HCT116 (cell line): ENCODE measurements at regions not wholly inside any gene's neighbourhood (a gene's known extent, or its start where the extent isn't known, plus 50 kb on each side); places are given as distances from the start of the nearest gene placed in this dataset.

Source experiments
- ATAC-seq: fragments of 200-7000 bp; cut with Tn5 transposase; 2 replicates; pipeline ENCODE4 v1.9.1; 2020; ENCODE audit warnings: mild to moderate bottlenecking, moderate library complexity
- BruUV-seq: library from RNA; stranded (reverse); fragments of 400-500 nt; replicated peaks from 2 replicates; lab custom pipeline; 2021; lab: Mats Ljungman, UMichigan
- CTCF ChIA-PET: fragments of 300-600 bp; sonication (Branson Sonifier 250); formaldehyde crosslinking; loops from one replicate; lab custom pipeline; 2021; ENCODE audit warnings: antibody characterized with exemption; lab: Charles Lee
- POLR2A ChIA-PET: fragments of 300-600, 350-600 bp; sonication (Branson Sonifier 250); formaldehyde crosslinking; loops from one replicate; lab custom pipeline; 2021; ENCODE audit warnings: antibody characterized with exemption; lab: Charles Lee
- RAD21 ChIA-PET, 2 experiments: fragments of 300-600 bp; sonication (Branson Sonifier 250); formaldehyde crosslinking; loops; one replicate each; lab custom pipeline; 2023; ENCODE audit warnings: low total read pairs in 2 of 2; ENCODE audit not compliant: uncharacterized antibody in 2 of 2, unreplicated experiment in 2 of 2, low non-redundant PET in 1 of 2; lab: Charles Lee
- DNase-seq: peaks from one replicate; pipeline ENCODE4 v3.0.0-alpha.2; 2010; ENCODE audit warnings: low read depth, low spot score
- H2AFZ ChIP-seq: fragments of 200-600 bp; shearing (Covaris generic), sonication (generic); 2 replicates; pipeline ENCODE4 v1.6.1; 2017; ENCODE audit warnings: low read depth, mixed run types, mixed read lengths, antibody characterized with exemption, low read length; ENCODE audit not compliant: poor library complexity, severe bottlenecking
- H3K27ac ChIP-seq: 2 replicates; pipeline ENCODE4 v1.5.1; 2012; ENCODE audit warnings: low read depth, low read length
- H3K27me3 ChIP-seq: fragments of 200-600 bp; sonication (generic); 2 replicates; pipeline ENCODE4 v1.6.1; 2016; ENCODE audit warnings: mixed run types, low read length, mixed read lengths; ENCODE audit not compliant: insufficient read depth
- H3K36me3 ChIP-seq, 2 experiments: fragments of 200-500 bp in 1 of 2; fragments of 200-600 bp in 1 of 2; sonication (Bioruptor generic) in 1 of 2; sonication (generic) in 1 of 2; 2 replicates each; pipeline versions ENCODE4 v1.5.1 to v1.6.1; 2014 to 2016; ENCODE audit warnings: low read length in 2 of 2, inconsistent platforms in 1 of 2, mixed read lengths in 1 of 2, mixed run types in 1 of 2; ENCODE audit not compliant: insufficient read depth in 2 of 2, control insufficient read depth in 1 of 2
- H3K4me1 ChIP-seq, 2 experiments: fragments of 200-600 bp in 1 of 2; sonication (generic) in 1 of 2; 2 replicates each; pipeline versions ENCODE4 v1.5.1 to v1.6.1; 2012 to 2017; ENCODE audit warnings: low read length in 2 of 2, inconsistent platforms in 1 of 2, mild to moderate bottlenecking in 1 of 2, mixed read lengths in 1 of 2, mixed run types in 1 of 2, moderate library complexity in 1 of 2; ENCODE audit not compliant: insufficient read depth in 2 of 2, control insufficient read depth in 1 of 2
- H3K4me2 ChIP-seq: fragments of 200-600 bp; sonication (generic); 2 replicates; pipeline ENCODE4 v1.6.1; 2017; ENCODE audit warnings: mixed run types, low read length, mixed read lengths
- H3K4me3 ChIP-seq, 2 experiments: fragments of 200-600 bp in 1 of 2; sonication (generic) in 1 of 2; replicated peaks in 1 of 2; 2 replicates each; pipeline ENCODE4 v1.5.1; 2011 to 2016; ENCODE audit warnings: low read length in 2 of 2, control low read depth in 1 of 2, low read depth in 1 of 2, mild to moderate bottlenecking in 1 of 2, mixed read lengths in 1 of 2, mixed run types in 1 of 2
- H3K79me2 ChIP-seq: fragments of 200-600 bp; sonication (generic); 2 replicates; pipeline ENCODE4 v1.6.1; 2017; ENCODE audit warnings: mild to moderate bottlenecking, mixed run types, low read length, moderate library complexity, mixed read lengths; ENCODE audit not compliant: insufficient read depth
- H3K9ac ChIP-seq: fragments of 200-600 bp; sonication (generic); 2 replicates; pipeline ENCODE4 v1.6.1; 2016; ENCODE audit warnings: low read length, mixed read lengths
- H3K9me2 ChIP-seq: fragments of 200-600 bp; sonication (generic), shearing (Covaris generic); 2 replicates; pipeline ENCODE4 v1.6.1; 2017; ENCODE audit warnings: mixed run types, mild to moderate bottlenecking, moderate library complexity; ENCODE audit not compliant: insufficient read depth
- H3K9me3 ChIP-seq, 2 experiments: fragments of 200-500 bp in 1 of 2; fragments of 200-600 bp in 1 of 2; sonication (Bioruptor generic) in 1 of 2; sonication (generic) in 1 of 2; 2 replicates each; pipeline ENCODE4 v1.6.1; 2014 to 2017; ENCODE audit warnings: low read length in 2 of 2, mixed read lengths in 2 of 2, inconsistent platforms in 1 of 2, low read depth in 1 of 2, mild to moderate bottlenecking in 1 of 2, mixed run types in 1 of 2, moderate library complexity in 1 of 2; ENCODE audit not compliant: control insufficient read depth in 1 of 2, insufficient read depth in 1 of 2
- H4K20me1 ChIP-seq: fragments of 200-600 bp; sonication (generic), shearing (Covaris generic); 2 replicates; pipeline ENCODE4 v1.6.1; 2017; ENCODE audit warnings: mixed run types, mild to moderate bottlenecking, moderate library complexity; ENCODE audit not compliant: insufficient read depth
- ATF3 ChIP-seq: IDR thresholded peaks from 2 replicates; pipeline ENCODE4 v1.6.1; 2012
- CBX3 ChIP-seq: IDR thresholded peaks from 2 replicates; pipeline ENCODE4 v1.6.1; 2012; ENCODE audit warnings: low read depth
- CEBPB ChIP-seq: IDR thresholded peaks from 2 replicates; pipeline ENCODE4 v1.6.1; 2012; ENCODE audit warnings: low read depth
- CTCF ChIP-seq, 3 experiments: fragments of 200-600 bp in 1 of 3; sonication (generic) in 1 of 3; IDR thresholded peaks in 2 of 3; conservative IDR thresholded peaks in 1 of 3; 2 replicates each; pipeline ENCODE4 v1.5.1; 2012 to 2017; ENCODE audit warnings: low read depth in 2 of 3, low read length in 2 of 3, antibody characterized with exemption in 1 of 3, borderline replicate concordance in 1 of 3, control low read depth in 1 of 3, mild to moderate bottlenecking in 1 of 3, mixed read lengths in 1 of 3, mixed run types in 1 of 3, moderate library complexity in 1 of 3; ENCODE audit not compliant: insufficient read depth in 1 of 3
- EGR1 ChIP-seq: IDR thresholded peaks from 2 replicates; pipeline ENCODE4 v1.6.1; 2012; ENCODE audit warnings: low read depth
- EZH2 ChIP-seq: fragments of 200-600 bp; sonication (generic); IDR thresholded peaks from 2 replicates; pipeline ENCODE4 v1.6.1; 2017; ENCODE audit warnings: antibody characterized with exemption, mixed run types
- EZH2phosphoT487 ChIP-seq: fragments of 200-600 bp; IDR thresholded peaks from 2 replicates; pipeline ENCODE4 v1.6.1; 2018; ENCODE audit warnings: antibody characterized with exemption, borderline replicate concordance
- FOSL1 ChIP-seq: IDR thresholded peaks from 2 replicates; pipeline ENCODE4 v1.6.1; 2012; ENCODE audit warnings: low read depth
- JUND ChIP-seq: IDR thresholded peaks from 2 replicates; pipeline ENCODE4 v1.6.1; 2012
- POLR2A ChIP-seq: IDR thresholded peaks from 2 replicates; pipeline ENCODE4 v1.7.0; 2011; ENCODE audit warnings: borderline replicate concordance; ENCODE audit not compliant: insufficient read depth, insufficient read length; ENCODE audit errors: extremely low read depth
- POLR2AphosphoS5 ChIP-seq: IDR thresholded peaks from 2 replicates; pipeline ENCODE4 v1.6.1; 2011; ENCODE audit warnings: mild to moderate bottlenecking, low read depth, low read length, moderate library complexity
- RAD21 ChIP-seq: IDR thresholded peaks from 2 replicates; pipeline ENCODE4 v1.6.1; 2012; ENCODE audit warnings: low read depth, mild to moderate bottlenecking
- REST ChIP-seq: IDR thresholded peaks from 2 replicates; pipeline ENCODE4 v1.6.1; 2012; ENCODE audit warnings: low read depth
- SIN3A ChIP-seq: IDR thresholded peaks from 2 replicates; pipeline ENCODE4 v1.6.1; 2012; ENCODE audit warnings: low read depth
- SP1 ChIP-seq: IDR thresholded peaks from 2 replicates; pipeline ENCODE4 v1.6.1; 2012; ENCODE audit warnings: low read depth
- SRF ChIP-seq: IDR thresholded peaks from 2 replicates; pipeline ENCODE4 v1.6.1; 2012; ENCODE audit warnings: low read depth
- YY1 ChIP-seq: IDR thresholded peaks from 2 replicates; pipeline ENCODE4 v1.6.1; 2011; ENCODE audit warnings: low read length, low read depth, moderate library complexity, mild to moderate bottlenecking; ENCODE audit not compliant: insufficient replicate concordance; ENCODE audit errors: extremely low read depth
- ZBTB33 ChIP-seq: IDR thresholded peaks from 2 replicates; pipeline ENCODE4 v1.6.1; 2011; ENCODE audit warnings: mild to moderate bottlenecking, low read length, moderate library complexity; ENCODE audit not compliant: insufficient replicate concordance; ENCODE audit errors: extremely low read depth
- ZFX ChIP-seq: fragments of 450-650 bp; IDR thresholded peaks from 2 replicates; pipeline ENCODE4 v1.6.1; 2017
- ZNF274 ChIP-seq: fragments of 200-500 bp; sonication (Bioruptor generic); IDR thresholded peaks from 2 replicates; pipeline ENCODE4 v1.6.1; 2014; ENCODE audit warnings: mild to moderate bottlenecking, low read depth, low read length, inconsistent platforms
- intact Hi-C: fragments of 100-400 bp; cut with micrococcal nuclease; formaldehyde crosslinking; loops from 2 replicates; pipeline ENCODE4 v1.10.0; 2022

GRCh38 chr16:62335356-62335755 is 299.1 kb upstream of the CDH8 start:
- H2AFZ ChIP-seq, result no peak overlapping the region
- H3K4me3 ChIP-seq, result no peak overlapping the region
- ChIA-PET RAD21 (no interaction called here), POLR2A (no interaction called here), CTCF (no interaction called here)
- no TSS peak for BruUV-seq
- TF ChIP-seq FOSL1 (no peak), EZH2phosphoT487 (no peak), CEBPB (no peak), POLR2A (no peak), YY1 (no peak), ZFX (no peak), REST (no peak), CBX3 (no peak), ATF3 (no peak), ZNF274 (no peak), RAD21 (no peak), EGR1 (no peak), SP1 (no peak), SRF (no peak), JUND (no peak), EZH2 (no peak), ZBTB33 (no peak), CTCF (IDR thresholded peaks at IDR 0.05 in 2 of 3, conservative IDR thresholded peaks at IDR 0.05 in 1 of 3; ENCODE audit: borderline replicate concordance in 1 of 3, insufficient read depth in 1 of 3, low read depth in 2 of 3, low read length in 2 of 3) (no peak), SIN3A (no peak), POLR2AphosphoS5 (no peak)
- H3K79me2 ChIP-seq, result no peaks in the 10 kb centered on the region
- no peak overlapping the region for H3K27ac ChIP-seq
- ATAC-seq (no peak), DNase-seq (no peak)
- H3K4me2 ChIP-seq, result no peak overlapping the region
- no peaks in the 10 kb centered on the region for H3K9me2 ChIP-seq
- no peaks in the 10 kb centered on the region for H3K27me3 ChIP-seq
- H3K4me1 ChIP-seq, result no peaks in the 10 kb centered on the region
- H4K20me1 ChIP-seq, result no peaks in the 10 kb centered on the region
- no peak overlapping the region for H3K9ac ChIP-seq
- peaks cover 6 to 13% of the 10 kb centered on the region in 2 experiments; a peak in 3 of 4 replicates for H3K9me3 ChIP-seq
- intact Hi-C loops, result no loop called here
- no peaks in the 10 kb centered on the region for H3K36me3 ChIP-seq
